Osteocyte (in vitro differentiated cells): ENCODE measurements at regions not wholly inside any gene's neighbourhood (a gene's known extent, or its start where the extent isn't known, plus 50 kb on each side); places are given as distances from the start of the nearest gene placed in this dataset.
"Not testable (repeated sequence)": the region's sequence is repeated elsewhere in the genome, so short reads cannot be mapped to it uniquely, and the experiment has no call there.

Experiments used
- DNase-seq: peaks from one replicate; pipeline ENCODE4 v3.0.0; 2021; ENCODE audit warnings: mixed read lengths; ENCODE audit not compliant: unreplicated experiment; ENCODE audit errors: extremely low spot score
- H3K27ac Mint-ChIP-seq: one replicate; pipeline ENCODE4 v1.8.0; 2021; ENCODE audit warnings: mild to moderate bottlenecking, mixed read lengths; ENCODE audit not compliant: unreplicated experiment
- H3K27me3 Mint-ChIP-seq: one replicate; pipeline ENCODE4 v1.8.0; 2021; ENCODE audit warnings: mixed read lengths; ENCODE audit not compliant: unreplicated experiment
- H3K36me3 Mint-ChIP-seq: one replicate; pipeline ENCODE4 v1.8.0; 2021; ENCODE audit warnings: mixed read lengths; ENCODE audit not compliant: unreplicated experiment
- H3K4me1 Mint-ChIP-seq: one replicate; pipeline ENCODE4 v1.8.0; 2021; ENCODE audit warnings: mixed read lengths; ENCODE audit not compliant: unreplicated experiment
- H3K4me3 Mint-ChIP-seq: one replicate; pipeline ENCODE4 v1.8.0; 2021; ENCODE audit warnings: mild to moderate bottlenecking, moderate library complexity, mixed read lengths; ENCODE audit not compliant: unreplicated experiment
- H3K9me3 Mint-ChIP-seq: one replicate; pipeline ENCODE4 v1.8.0; 2021; ENCODE audit warnings: mixed read lengths; ENCODE audit not compliant: unreplicated experiment
- CTCF ChIP-seq: fragments of 200-600 bp; sonication (generic); IDR thresholded peaks from 2 replicates; pipeline ENCODE4 v1.5.0; 2021; ENCODE audit warnings: antibody characterized with exemption, mild to moderate bottlenecking, moderate library complexity

- DNase-seq, result no peak
- no peak for TF ChIP-seq CTCF
- Mint-ChIP-seq H3K27ac (no peak overlapping the region), H3K27me3 (no peaks in the 10 kb centered on the region), H3K9me3 (no peaks in the 10 kb centered on the region), H3K4me1 (peaks cover 3% of the 10 kb centered on the region), H3K4me3 (no peak overlapping the region), H3K36me3 (no peaks in the 10 kb centered on the region)
These were observed 108.7 kb downstream of the SUCLA2 start for GRCh38 chr13:47892374-47892773.

GRCh38 chr13:47890146-47890814, 110.8 kb downstream of the SUCLA2 start:
- DNase-seq, result no peak
- no peaks in the 10 kb centered on the region for H3K36me3 Mint-ChIP-seq
- H3K27me3 Mint-ChIP-seq, result no peaks in the 10 kb centered on the region
- TF ChIP-seq CTCF, result no peak
- peaks cover 3% of the 10 kb centered on the region for H3K4me1 Mint-ChIP-seq
- H3K9me3 Mint-ChIP-seq, result no peaks in the 10 kb centered on the region
- no peak overlapping the region for H3K4me3 Mint-ChIP-seq
- no peak overlapping the region for H3K27ac Mint-ChIP-seq

- no peaks in the 10 kb centered on the region for H3K27me3 Mint-ChIP-seq
- TF ChIP-seq CTCF, result no peak
- no peak overlapping the region for H3K4me3 Mint-ChIP-seq
- no peaks in the 10 kb centered on the region for H3K36me3 Mint-ChIP-seq
- DNase-seq, result no peak
- H3K4me1 Mint-ChIP-seq, result peaks cover 3% of the 10 kb centered on the region
- H3K27ac Mint-ChIP-seq, result no peak overlapping the region
- no peaks in the 10 kb centered on the region for H3K9me3 Mint-ChIP-seq
These were observed 114.8 kb downstream of the SUCLA2 start for GRCh38 chr13:47886314-47886713.

GRCh38 chr13:47875201-47875600, 125.9 kb downstream of the SUCLA2 start:
- Mint-ChIP-seq H3K27me3 (no peaks in the 10 kb centered on the region), H3K4me3 (no peak overlapping the region), H3K4me1 (no peaks in the 10 kb centered on the region), H3K9me3 (peaks cover 20% of the 10 kb centered on the region), H3K27ac (no peak overlapping the region), H3K36me3 (no peaks in the 10 kb centered on the region)
- no peak for TF ChIP-seq CTCF
- DNase-seq, result no peak

- peak; percentile 0 for DNase-seq
- peaks cover 24% of the 10 kb centered on the region for H3K9me3 Mint-ChIP-seq
- H3K36me3 Mint-ChIP-seq, H3K27me3 Mint-ChIP-seq, H3K27ac Mint-ChIP-seq, H3K4me3 Mint-ChIP-seq, H3K4me1 Mint-ChIP-seq: not testable (repeated sequence)
These were observed 127.1 kb downstream of the SUCLA2 start for GRCh38 chr13:47873987-47874386.

- not testable (repeated sequence) for H3K27me3 Mint-ChIP-seq, H3K36me3 Mint-ChIP-seq, H3K4me3 Mint-ChIP-seq, H3K27ac Mint-ChIP-seq, H3K4me1 Mint-ChIP-seq
- peaks cover 24% of the 10 kb centered on the region for H3K9me3 Mint-ChIP-seq
- DNase-seq, result peak; percentile 63
These were observed 127.8 kb downstream of the SUCLA2 start for GRCh38 chr13:47873319-47873718.
